Bronchial epithelial cell (primary cell): ENCODE measurements at regions not wholly inside any gene's neighbourhood (a gene's known extent, or its start where the extent isn't known, plus 50 kb on each side); places are given as distances from the start of the nearest gene placed in this dataset.

ENCODE experiments used
- DNase-seq: peaks from one replicate; pipeline ENCODE4 v3.0.0-alpha.2; 2010; ENCODE audit warnings: low read depth
- FAIRE-seq: peaks from 2 replicates; lab custom pipeline; 2011; peaks lifted over from hg19 to GRCh38; lab: Jason Lieb, UNC
- H3K27me3 ChIP-seq: 2 replicates; pipeline ENCODE4 v1.5.1; 2011; ENCODE audit warnings: low read length; ENCODE audit not compliant: control insufficient read depth, insufficient read depth
- H3K36me3 ChIP-seq: 2 replicates; pipeline ENCODE4 v1.5.1; 2011; ENCODE audit warnings: low read length; ENCODE audit not compliant: control insufficient read depth, insufficient read depth
- H3K4me3 ChIP-seq: 2 replicates; pipeline ENCODE4 v1.5.1; 2011; ENCODE audit warnings: mild to moderate bottlenecking, low read depth, low read length, control low read depth
- CTCF ChIP-seq: IDR thresholded peaks from 2 replicates; pipeline ENCODE4 v1.5.1; 2011; ENCODE audit warnings: mild to moderate bottlenecking, moderate library complexity, low read length, control low read depth, inconsistent platforms; ENCODE audit not compliant: insufficient read depth, severe bottlenecking

GRCh38 chr7:28312948-28313347, 99.4 kb upstream of the CREB5 start:
- Histone ChIP-seq H3K4me3 (no peak overlapping the region), H3K36me3 (no peaks in the 10 kb centered on the region), H3K27me3 (peaks cover 9% of the 10 kb centered on the region)
- FAIRE-seq (no peak), DNase-seq (no peak)
- no peak for TF ChIP-seq CTCF

- DNase-seq (no peak), FAIRE-seq (no peak)
- Histone ChIP-seq H3K4me3 (no peak overlapping the region), H3K27me3 (peaks cover 9% of the 10 kb centered on the region), H3K36me3 (no peaks in the 10 kb centered on the region)
- no peak for TF ChIP-seq CTCF
Measured at GRCh38 chr7:28314841-28315240, 97.5 kb upstream of the CREB5 start.

DNA sequence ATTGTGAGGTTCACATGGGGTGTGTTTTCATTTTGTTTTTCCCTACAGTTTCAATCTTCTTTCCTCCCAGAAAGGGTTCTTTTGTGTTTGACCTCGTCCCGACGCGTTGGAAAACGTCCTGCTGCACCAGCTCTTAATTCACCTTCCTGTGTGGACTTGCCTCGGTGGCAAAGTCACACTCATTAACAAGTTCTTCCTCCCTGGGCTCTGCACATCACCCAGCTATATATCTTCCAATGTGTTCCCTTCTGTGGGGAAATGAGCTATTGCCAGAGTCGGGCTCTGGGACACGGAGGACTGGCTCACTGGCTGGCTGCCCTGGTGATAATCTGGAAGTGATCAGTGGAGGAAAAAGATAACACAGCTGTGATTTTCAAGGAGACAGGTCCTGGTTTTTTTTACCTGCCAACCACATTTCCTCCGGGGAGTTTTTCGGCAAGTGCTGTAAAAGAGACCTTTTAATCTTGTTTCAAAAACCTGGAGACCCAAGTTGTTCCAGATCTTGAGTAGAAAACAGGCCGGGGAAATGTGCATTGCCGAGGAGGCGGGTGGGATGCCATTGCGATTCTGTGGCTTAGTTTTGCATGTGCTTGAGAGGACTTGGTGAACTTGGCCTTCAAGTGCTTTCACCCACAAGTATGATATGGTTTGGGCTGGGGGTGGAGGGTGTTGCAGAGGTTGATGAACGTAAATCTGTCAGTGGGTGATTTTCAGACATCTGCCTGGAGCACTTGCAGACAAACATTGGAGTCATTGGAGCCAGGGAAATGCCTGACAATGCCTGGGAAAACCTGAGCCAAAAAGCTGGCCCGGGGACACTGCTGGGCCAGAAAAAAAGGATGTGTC, 96.5 kb upstream of the CREB5 start:
- H3K4me3 ChIP-seq: no peak overlapping the region
- FAIRE-seq: peak; percentile 95
- peaks cover 6% of the 10 kb centered on the region for H3K27me3 ChIP-seq
- peak; percentile 55 for DNase-seq
- TF ChIP-seq CTCF: no peak
- H3K36me3 ChIP-seq: no peaks in the 10 kb centered on the region

DNA sequence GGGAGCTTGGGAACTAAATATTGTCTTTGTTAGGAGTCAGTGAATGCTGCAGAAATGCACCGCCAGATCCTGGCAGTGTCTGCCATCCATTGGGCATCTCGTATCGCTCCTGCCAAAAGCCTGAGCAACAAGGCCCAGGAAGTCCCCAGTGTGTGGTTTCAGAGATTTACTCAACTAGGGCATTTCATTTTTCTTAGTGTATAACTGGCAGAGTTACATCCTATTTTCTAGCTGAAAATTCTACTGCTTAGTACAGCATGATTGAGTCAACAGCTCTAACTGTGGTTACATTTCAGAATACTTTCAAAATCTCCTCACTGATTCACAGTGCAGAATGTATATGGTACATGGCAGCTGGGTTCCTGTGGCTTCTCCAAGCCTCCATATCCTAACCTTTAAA, 95.8 kb upstream of the CREB5 start:
- TF ChIP-seq CTCF: no peak
- Histone ChIP-seq H3K4me3 (no peak overlapping the region), H3K27me3 (peaks cover 6% of the 10 kb centered on the region), H3K36me3 (no peaks in the 10 kb centered on the region)
- DNase-seq: peak; percentile 32
- FAIRE-seq: no peak

GRCh38 chr7:28318101-28318762, 94.1 kb upstream of the CREB5 start:
- no peaks in the 10 kb centered on the region for H3K36me3 ChIP-seq
- no peaks in the 10 kb centered on the region for H3K27me3 ChIP-seq
- no peak for TF ChIP-seq CTCF
- FAIRE-seq: no peak
- DNase-seq: peak; percentile 9
- no peak overlapping the region for H3K4me3 ChIP-seq
